ENCODE measurements at regions not wholly inside any gene's neighbourhood (a gene's known extent, or its start where the extent isn't known, plus 50 kb on each side); places are given as distances from the start of the nearest gene placed in this dataset.
"Not testable (repeated sequence)": the region's sequence is repeated elsewhere in the genome, so short reads cannot be mapped to it uniquely, and the experiment has no call there.

GRCh38 chr22:26958378-26958777, 301.0 kb downstream of the MIAT start:
- Histone ChIP-seq H3K4me3 (no peak overlapping the region), H3K9me3 (no peaks in the 10 kb centered on the region), H3K36me3 (replicated peaks) (no peaks in the 10 kb centered on the region), H3K4me1 (no peaks in the 10 kb centered on the region), H3K27me3 (ENCODE audit: low read depth) (peaks cover 42% of the 10 kb centered on the region)
- in situ Hi-C loops (cut with MboI; ENCODE audit: low sequenced_read_pairs) = no loop called here
- no peak for DNase-seq (ENCODE audit: low spot score in 2 of 2)

- no peaks in the 10 kb centered on the region for H3K9me3 ChIP-seq
- in situ Hi-C loops (cut with MboI; ENCODE audit: low sequenced_read_pairs) = no loop called here
Observed at GRCh38 chr22:26964642-26965041, 307.3 kb downstream of the MIAT start.

GRCh38 chr22:26967282-26967681, 309.9 kb downstream of the MIAT start:
- Histone ChIP-seq H3K36me3 (replicated peaks) (no peaks in the 10 kb centered on the region), H3K4me1 (no peaks in the 10 kb centered on the region), H3K9me3 (no peaks in the 10 kb centered on the region), H3K4me3 (no peak overlapping the region), H3K27me3 (ENCODE audit: low read depth) (no peaks in the 10 kb centered on the region)
- in situ Hi-C loops (cut with MboI; ENCODE audit: low sequenced_read_pairs) = no loop called here
- DNase-seq (ENCODE audit: low spot score in 2 of 2) = no peak

More at GRCh38 chr22:26964642-26965041, 307.3 kb downstream of the MIAT start:
- Histone ChIP-seq H3K4me3 (no peak overlapping the region), H3K27me3 (ENCODE audit: low read depth) (no peaks in the 10 kb centered on the region), H3K36me3 (replicated peaks) (no peaks in the 10 kb centered on the region), H3K4me1 (no peaks in the 10 kb centered on the region)
- no peak for DNase-seq (ENCODE audit: low spot score in 2 of 2)

GRCh38 chr22:26968859-26969523, 311.6 kb downstream of the MIAT start:
- Histone ChIP-seq H3K4me1 (no peaks in the 10 kb centered on the region), H3K4me3 (no peak overlapping the region), H3K9me3 (no peaks in the 10 kb centered on the region), H3K27me3 (ENCODE audit: low read depth) (no peaks in the 10 kb centered on the region), H3K36me3 (replicated peaks) (no peaks in the 10 kb centered on the region)
- in situ Hi-C loops (cut with MboI; ENCODE audit: low sequenced_read_pairs) = no loop called here
- DNase-seq (ENCODE audit: low spot score in 2 of 2) = no peak

- Histone ChIP-seq H3K4me1 (no peaks in the 10 kb centered on the region), H3K27me3 (ENCODE audit: low read depth) (0 out of 2 replicates have a peak, but pooled peaks cover 2% of the 10 kb centered on the region), H3K9me3 (no peaks in the 10 kb centered on the region), H3K36me3 (replicated peaks) (no peaks in the 10 kb centered on the region), H3K4me3 (no peak overlapping the region)
- in situ Hi-C loops (cut with MboI; ENCODE audit: low sequenced_read_pairs) = no loop called here
- DNase-seq (ENCODE audit: low spot score in 2 of 2) = no peak
Observed at GRCh38 chr22:26970809-26971394, 313.5 kb downstream of the MIAT start.

- Histone ChIP-seq H3K36me3 (replicated peaks) (no peaks in the 10 kb centered on the region), H3K9me3 (no peaks in the 10 kb centered on the region), H3K4me1 (no peaks in the 10 kb centered on the region), H3K4me3 (no peak overlapping the region), H3K27me3 (ENCODE audit: low read depth) (0 out of 2 replicates have a peak, but pooled peaks cover 2% of the 10 kb centered on the region)
- in situ Hi-C loops (cut with MboI; ENCODE audit: low sequenced_read_pairs) = no loop called here
- DNase-seq (ENCODE audit: low spot score in 2 of 2) = no peak
Observed at GRCh38 chr22:26972286-26972685, 314.9 kb downstream of the MIAT start.

- DNase-seq (ENCODE audit: low spot score in 2 of 2); H3K9me3 ChIP-seq; H3K36me3 ChIP-seq (replicated peaks); H3K4me3 ChIP-seq; in situ Hi-C loops (cut with MboI; ENCODE audit: low sequenced_read_pairs); H3K27me3 ChIP-seq (ENCODE audit: low read depth); H3K4me1 ChIP-seq: not testable (repeated sequence)
Observed at GRCh38 chr22:26972915-26973314, 315.5 kb downstream of the MIAT start.

GRCh38 chr22:26974034-26974433, 316.6 kb downstream of the MIAT start:
- Histone ChIP-seq H3K9me3 (no peaks in the 10 kb centered on the region), H3K36me3 (replicated peaks) (no peaks in the 10 kb centered on the region), H3K27me3 (ENCODE audit: low read depth) (0 out of 2 replicates have a peak, but pooled peaks cover 2% of the 10 kb centered on the region), H3K4me3 (no peak overlapping the region), H3K4me1 (no peaks in the 10 kb centered on the region)
- no peak for DNase-seq (ENCODE audit: low spot score in 2 of 2)
- in situ Hi-C loops (cut with MboI; ENCODE audit: low sequenced_read_pairs) = no loop called here

GRCh38 chr22:26974914-26975803, 317.8 kb downstream of the MIAT start:
- in situ Hi-C loops (cut with MboI; ENCODE audit: low sequenced_read_pairs) = no loop called here
- DNase-seq (ENCODE audit: low spot score in 2 of 2) = no peak
- H3K27me3 ChIP-seq (ENCODE audit: low read depth) = 0 out of 2 replicates have a peak, but pooled peaks cover 2% of the 10 kb centered on the region

GRCh38 chr22:26975865-26976264, 318.5 kb downstream of the MIAT start:
- Histone ChIP-seq H3K4me3 (no peak overlapping the region), H3K4me1 (no peaks in the 10 kb centered on the region), H3K36me3 (replicated peaks) (no peaks in the 10 kb centered on the region), H3K9me3 (no peaks in the 10 kb centered on the region), H3K27me3 (ENCODE audit: low read depth) (0 out of 2 replicates have a peak, but pooled peaks cover 2% of the 10 kb centered on the region)
- in situ Hi-C loops (cut with MboI; ENCODE audit: low sequenced_read_pairs) = no loop called here
- no peak for DNase-seq (ENCODE audit: low spot score in 2 of 2)

More at GRCh38 chr22:26974914-26975803, 317.8 kb downstream of the MIAT start:
- Histone ChIP-seq H3K4me1 (no peaks in the 10 kb centered on the region), H3K9me3 (no peaks in the 10 kb centered on the region), H3K36me3 (replicated peaks) (no peaks in the 10 kb centered on the region), H3K4me3 (no peak overlapping the region)

- no peaks in the 10 kb centered on the region for H3K36me3 ChIP-seq (replicated peaks)
- H3K27me3 ChIP-seq (ENCODE audit: low read depth) = 0 out of 2 replicates have a peak, but pooled peaks cover 2% of the 10 kb centered on the region
- DNase-seq (ENCODE audit: low spot score in 2 of 2) = no peak
- no peak overlapping the region for H3K4me3 ChIP-seq
- in situ Hi-C loops (cut with MboI; ENCODE audit: low sequenced_read_pairs) = no loop called here
- no peaks in the 10 kb centered on the region for H3K9me3 ChIP-seq
- H3K4me1 ChIP-seq = no peaks in the 10 kb centered on the region
Observed at GRCh38 chr22:26977741-26978376, 320.5 kb downstream of the MIAT start.

GRCh38 chr22:26979294-26979693, 321.9 kb downstream of the MIAT start:
- H3K27me3 ChIP-seq (ENCODE audit: low read depth) = 0 out of 2 replicates have a peak, but pooled peaks cover 2% of the 10 kb centered on the region
- no peak for DNase-seq (ENCODE audit: low spot score in 2 of 2)
- H3K4me1 ChIP-seq = no peaks in the 10 kb centered on the region
- H3K9me3 ChIP-seq = no peaks in the 10 kb centered on the region
- in situ Hi-C loops (cut with MboI; ENCODE audit: low sequenced_read_pairs) = no loop called here
- no peaks in the 10 kb centered on the region for H3K36me3 ChIP-seq (replicated peaks)
- no peak overlapping the region for H3K4me3 ChIP-seq

- Histone ChIP-seq H3K4me3 (no peak overlapping the region), H3K27me3 (ENCODE audit: low read depth) (peaks cover 5% of the 10 kb centered on the region), H3K36me3 (replicated peaks) (no peaks in the 10 kb centered on the region), H3K4me1 (no peaks in the 10 kb centered on the region), H3K9me3 (no peaks in the 10 kb centered on the region)
- DNase-seq (ENCODE audit: low spot score in 2 of 2) = no peak
- in situ Hi-C loops (cut with MboI; ENCODE audit: low sequenced_read_pairs) = no loop called here
Observed at GRCh38 chr22:26981111-26981510, 323.7 kb downstream of the MIAT start.
